ENCODE measurements at regions not wholly inside any gene's neighbourhood (a gene's known extent, or its start where the extent isn't known, plus 50 kb on each side); places are given as distances from the start of the nearest gene placed in this dataset.

- ChIA-PET CTCF (ENCODE audit: low intra/inter-chr PET ratio) (no interaction called here), POLR2A (no interaction called here)
- Histone ChIP-seq H3K4me1 (replicated peaks in 1 of 2; ENCODE audit: control insufficient read depth in 2 of 2, insufficient read depth in 2 of 2, low read length in 2 of 2) (no peaks in the 10 kb centered on the region), H3K9ac (ENCODE audit: insufficient read depth in 1 of 2, low read depth in 2 of 2, low read length in 2 of 2) (no peak overlapping the region), H4K20me1 (replicated peaks; ENCODE audit: control insufficient read depth, insufficient read depth, low read length) (no peaks in the 10 kb centered on the region), H3K27me3 (ENCODE audit: control insufficient read depth in 2 of 2, insufficient read depth in 2 of 2, low read length in 2 of 2) (no peaks in the 10 kb centered on the region), H3K4me2 (ENCODE audit: insufficient read depth, low read length) (no peak overlapping the region), H3K36me3 (ENCODE audit: control insufficient read depth, insufficient read depth, low read length) (no peaks in the 10 kb centered on the region), H3K27ac (ENCODE audit: extremely low read depth, low read depth, low read length) (no peak overlapping the region), H3K9me1 (ENCODE audit: control insufficient read depth, insufficient read depth, low read length) (no peaks in the 10 kb centered on the region), H2AFZ (ENCODE audit: low read depth, low read length) (no peak overlapping the region), H3K9me3 (replicated peaks; ENCODE audit: control insufficient read depth, insufficient read depth, low read depth, low read length) (no peaks in the 10 kb centered on the region), H3K79me2 (ENCODE audit: control insufficient read depth, insufficient read depth, low read length) (no peaks in the 10 kb centered on the region), H3K4me3 (no peak overlapping the region)
- 9% methylated on average over 1 of the region's 2 CpGs for WGBS (ENCODE audit: insufficient coverage, low coverage, missing lambda C conversion rate)
- no TSS peak for BruUV-seq (replicated peaks)
- TF ChIP-seq NCOA2 (IDR thresholded peaks at IDR 0.05; ENCODE audit: partially characterized antibody in 2 of 2), result no peak
- TF ChIP-seq DNMT1 (IDR thresholded peaks at IDR 0.05), result no peak
- no peak for TF ChIP-seq ZNF583 (CRISPR knock-in tag; IDR thresholded peaks at IDR 0.05)
- no peak for TF ChIP-seq ZNF212 (CRISPR knock-in tag; IDR thresholded peaks at IDR 0.05)
- TF ChIP-seq MYC (IDR thresholded peaks at IDR 0.05; ENCODE audit: low read depth, low read length), result no peak
- TF ChIP-seq MYC (CRISPR knock-in tag; IDR thresholded peaks at IDR 0.05; ENCODE audit: borderline replicate concordance, low read depth), result no peak
- intact Hi-C loops (cut with micrococcal nuclease), result no loop called here
- in situ Hi-C loops (cut with MboI), result no loop called here
- DNase-seq (ENCODE audit: extremely low read depth in 1 of 4, low spot score in 3 of 4) (no peak), ATAC-seq (no peak), FAIRE-seq (no peak)
Measured at GRCh38 chr2:18831916-18832510, 242.6 kb upstream of the NT5C1B start.

- no peak for ATAC-seq
- in situ Hi-C loops (cut with MboI), result no loop called here
- 0% methylated on average over 1 of the region's 1 CpG for WGBS (ENCODE audit: insufficient coverage, low coverage, missing lambda C conversion rate)
- TF ChIP-seq ERF (CRISPR knock-in tag; IDR thresholded peaks at IDR 0.05) (no peak), MITF (IDR thresholded peaks at IDR 0.05) (no peak), ZBTB2 (IDR thresholded peaks at IDR 0.05) (no peak), TCF7L2 (IDR thresholded peaks at IDR 0.05; ENCODE audit: low read depth, low read length) (no peak), SMAD4 (CRISPR knock-in tag; conservative IDR thresholded peaks at IDR 0.05) (no peak), PHTF2 (CRISPR knock-in tag; IDR thresholded peaks at IDR 0.05) (no peak), RNF219 (CRISPR knock-in tag; IDR thresholded peaks at IDR 0.05) (no peak)
Measured at GRCh38 chr2:18830962-18831361, 241.6 kb upstream of the NT5C1B start.

More at GRCh38 chr2:18830962-18831361, 241.6 kb upstream of the NT5C1B start:
- Histone ChIP-seq H3K9me3 (replicated peaks; ENCODE audit: control insufficient read depth, insufficient read depth, low read depth, low read length) (no peaks in the 10 kb centered on the region), H2AFZ (ENCODE audit: low read depth, low read length) (no peak overlapping the region), H3K4me2 (ENCODE audit: insufficient read depth, low read length) (no peak overlapping the region), H3K4me3 (no peak overlapping the region), H3K27ac (ENCODE audit: extremely low read depth, low read depth, low read length) (no peak overlapping the region), H3K4me1 (replicated peaks in 1 of 2; ENCODE audit: control insufficient read depth in 2 of 2, insufficient read depth in 2 of 2, low read length in 2 of 2) (no peaks in the 10 kb centered on the region), H4K20me1 (replicated peaks; ENCODE audit: control insufficient read depth, insufficient read depth, low read length) (no peaks in the 10 kb centered on the region), H3K27me3 (ENCODE audit: control insufficient read depth in 2 of 2, insufficient read depth in 2 of 2, low read length in 2 of 2) (no peaks in the 10 kb centered on the region), H3K79me2 (ENCODE audit: control insufficient read depth, insufficient read depth, low read length) (no peaks in the 10 kb centered on the region), H3K9ac (ENCODE audit: insufficient read depth in 1 of 2, low read depth in 2 of 2, low read length in 2 of 2) (no peak overlapping the region), H3K36me3 (ENCODE audit: control insufficient read depth, insufficient read depth, low read length) (no peaks in the 10 kb centered on the region), H3K9me1 (ENCODE audit: control insufficient read depth, insufficient read depth, low read length) (no peaks in the 10 kb centered on the region)
- CTCF ChIA-PET (ENCODE audit: low intra/inter-chr PET ratio), result no interaction called here
- DNase-seq (ENCODE audit: extremely low read depth in 1 of 4, low spot score in 3 of 4), result no peak
- no TSS peak for BruUV-seq (replicated peaks)
- intact Hi-C loops (cut with micrococcal nuclease), result no loop called here
- POLR2A ChIA-PET, result no interaction called here
- no peak for FAIRE-seq
